K562 (cell line): ENCODE measurements at regions not wholly inside any gene's neighbourhood (a gene's known extent, or its start where the extent isn't known, plus 50 kb on each side); places are given as distances from the start of the nearest gene placed in this dataset.
A peak's percentile ranks its signal among the peaks of the same experiment; 100 is the strongest.

ENCODE experiments used
- ATAC-seq: fragments of 200-7000 bp; cut with Tn5 transposase; 3 replicates; pipeline ENCODE4 v1.9.1; 2020; ENCODE audit warnings: moderate library complexity
- BruUV-seq: library from RNA; stranded (reverse); fragments of 400-500 nt; replicated peaks from 2 replicates; lab custom pipeline; 2021; lab: Mats Ljungman, UMichigan
- CTCF ChIA-PET: fragments of 300-600 bp; formaldehyde crosslinking; extraction: SDS; loops from one replicate; lab custom pipeline; 2021; ENCODE audit warnings: low intra/inter-chr PET ratio; lab: Yijun Ruan, JAX
- POLR2A ChIA-PET: fragments of 300-600, 350-650 bp; sonication (Branson Sonifier 250); formaldehyde crosslinking; extraction: SDS; loops from one replicate; lab custom pipeline; 2021; ENCODE audit warnings: antibody characterized with exemption, inconsistent platforms; lab: Yijun Ruan, JAX
- DNase-seq, 4 experiments: peaks; one replicate each; pipeline versions ENCODE4 v3.0.0 to v3.0.0-alpha.2; 2011 to 2018; ENCODE audit warnings: low spot score in 3 of 4, mixed read lengths in 3 of 4; ENCODE audit errors: extremely low read depth in 1 of 4
- FAIRE-seq: peaks from 2 replicates; lab custom pipeline; 2011; peaks lifted over from hg19 to GRCh38; lab: Jason Lieb, UNC
- H2AFZ ChIP-seq: 2 replicates; pipeline ENCODE4 v1.6.0; 2011; ENCODE audit warnings: low read depth, low read length, control low read depth, inconsistent platforms
- H3K27ac ChIP-seq: fragments of 200-600 bp; 3 replicates; pipeline ENCODE4 v1.8.0; 2011; ENCODE audit warnings: low read depth, mild to moderate bottlenecking, control low read depth, inconsistent platforms, low read length, moderate library complexity, mixed read lengths; ENCODE audit errors: extremely low read depth
- H3K27me3 ChIP-seq, 2 experiments: fragments of 300-600 bp in 1 of 2; 2 replicates in 1 of 2; 3 replicates in 1 of 2; pipeline versions ENCODE4 v1.6.0 to v1.8.0; 2011; ENCODE audit warnings: inconsistent platforms in 2 of 2, low read length in 2 of 2, mild to moderate bottlenecking in 1 of 2, mixed read lengths in 1 of 2, moderate library complexity in 1 of 2; ENCODE audit not compliant: control insufficient read depth in 2 of 2, insufficient read depth in 2 of 2
- H3K36me3 ChIP-seq: fragments of 300-600 bp; 3 replicates; pipeline ENCODE4 v1.8.0; 2011; ENCODE audit warnings: mild to moderate bottlenecking, low read length, inconsistent platforms; ENCODE audit not compliant: control insufficient read depth, insufficient read depth
- H3K4me1 ChIP-seq, 2 experiments: fragments of 200-600 bp in 1 of 2; replicated peaks in 1 of 2; 2 replicates in 1 of 2; 3 replicates in 1 of 2; pipeline versions ENCODE4 v1.5.1 to v1.8.0; 2011; ENCODE audit warnings: inconsistent platforms in 2 of 2, low read length in 2 of 2, mild to moderate bottlenecking in 1 of 2, mixed read lengths in 1 of 2, moderate library complexity in 1 of 2; ENCODE audit not compliant: control insufficient read depth in 2 of 2, insufficient read depth in 2 of 2
- H3K4me2 ChIP-seq: 2 replicates; pipeline ENCODE4 v1.6.1; 2011; ENCODE audit warnings: low read length, control low read depth, inconsistent platforms, mixed read lengths; ENCODE audit not compliant: insufficient read depth
- H3K4me3 ChIP-seq: fragments of 200-600 bp; sonication (generic), shearing (Covaris generic); 2 replicates; pipeline ENCODE4 v1.5.1; 2016; ENCODE audit warnings: control low read depth, inconsistent platforms
- H3K79me2 ChIP-seq: fragments of 200-600 bp; 3 replicates; pipeline ENCODE4 v1.8.0; 2011; ENCODE audit warnings: low read length, inconsistent platforms; ENCODE audit not compliant: control insufficient read depth, insufficient read depth
- H3K9ac ChIP-seq, 2 experiments: 2 replicates each; pipeline versions ENCODE4 v1.6.0 to v1.6.1; 2011; ENCODE audit warnings: low read depth in 2 of 2, low read length in 2 of 2, control low read depth in 1 of 2, inconsistent platforms in 1 of 2, mild to moderate bottlenecking in 1 of 2, mixed read lengths in 1 of 2; ENCODE audit not compliant: insufficient read depth in 1 of 2
- H3K9me1 ChIP-seq: one replicate; pipeline ENCODE4 v1.6.0; 2011; ENCODE audit warnings: inconsistent platforms, mild to moderate bottlenecking, low read length, moderate library complexity; ENCODE audit not compliant: control insufficient read depth, insufficient read depth
- H3K9me3 ChIP-seq: replicated peaks from 2 replicates; pipeline ENCODE4 v1.5.1; 2011; ENCODE audit warnings: low read depth, low read length, inconsistent platforms; ENCODE audit not compliant: control insufficient read depth, insufficient read depth
- H4K20me1 ChIP-seq: replicated peaks from 2 replicates; pipeline ENCODE4 v1.6.1; 2011; ENCODE audit warnings: low read length, inconsistent platforms, mixed read lengths; ENCODE audit not compliant: control insufficient read depth, insufficient read depth
- CEBPG ChIP-seq, 3 experiments: fragments of 200-800 bp in 1 of 3; sonication (Bioruptor generic) in 1 of 3; sonication (generic) in 1 of 3; formaldehyde crosslinking in 1 of 3; IDR thresholded peaks in 2 of 3; conservative IDR thresholded peaks in 1 of 3; 2 replicates each; pipeline versions ENCODE4 v1.6.1 to v1.8.0; 2016 to 2022; ENCODE audit warnings: missing compliant biosample characterization in 2 of 3, missing genetic modification characterization in 2 of 3, mild to moderate bottlenecking in 1 of 3, missing genetic modification reagents in 1 of 3
- ELK3 ChIP-seq: fragments of 450-650 bp; formaldehyde crosslinking; IDR thresholded peaks from 2 replicates; pipeline ENCODE4 v1.4.0; 2020; ENCODE audit warnings: mild to moderate bottlenecking
- PATZ1 ChIP-seq: fragments of 250-450 bp; sonication (Bioruptor Pico); IDR thresholded peaks from 2 replicates; pipeline ENCODE4 v1.5.0; 2020; ENCODE audit warnings: mild to moderate bottlenecking, borderline replicate concordance
- SMC3 ChIP-seq: conservative IDR thresholded peaks from 2 replicates; pipeline ENCODE4 v1.6.1; 2011; ENCODE audit warnings: low read depth, low read length, improper control_type of control experiment; ENCODE audit not compliant: insufficient read depth
- TCF15 ChIP-seq: fragments of 250-450 bp; sonication (Bioruptor Pico); IDR thresholded peaks from 2 replicates; pipeline ENCODE4 v1.8.0; 2022; ENCODE audit warnings: moderate library complexity, mild to moderate bottlenecking, inconsistent platforms
- TEAD4 ChIP-seq, 2 experiments: sonication (generic) in 1 of 2; formaldehyde crosslinking in 1 of 2; IDR thresholded peaks; 2 replicates each; pipeline versions ENCODE4 v1.6.1 to v1.8.0; 2012 to 2022; ENCODE audit warnings: borderline replicate concordance in 1 of 2, inconsistent platforms in 1 of 2, low read length in 1 of 2, mild to moderate bottlenecking in 1 of 2, missing genetic modification reagents in 1 of 2
- ZMIZ1 ChIP-seq, 2 experiments: fragments of 150-350 bp in 1 of 2; IDR thresholded peaks; 2 replicates each; pipeline ENCODE4 v1.6.1; 2012 to 2016; ENCODE audit warnings: low read depth in 2 of 2, low read length in 2 of 2, mild to moderate bottlenecking in 1 of 2, moderate library complexity in 1 of 2
- ZNF24 ChIP-seq: fragments of 450-650 bp; IDR thresholded peaks from 2 replicates; pipeline ENCODE4 v1.6.1; 2016
- WGBS: fragments of 100-300 bp; shearing (Covaris generic); methylation state at CpG from one replicate; pipeline ENCODE4 v1.1.6; 2016; ENCODE audit warnings: low coverage, mixed read lengths; ENCODE audit not compliant: insufficient coverage; ENCODE audit errors: missing lambda C conversion rate; 5-methylcytosine and 5-hydroxymethylcytosine counted together
- in situ Hi-C: fragments of 300-500 bp; cut with MboI; formaldehyde crosslinking; loops from 4 replicates; pipeline ENCODE4 v1.15.0; 2018; ENCODE audit warnings: inconsistent platforms, mixed read lengths
- intact Hi-C: fragments of 100-400 bp; cut with micrococcal nuclease; formaldehyde crosslinking; loops from 2 replicates; pipeline ENCODE4 v1.14.2; 2022

GRCh38 chr12:68458866-68459265 is 126.7 kb upstream of the MDM1 start:
- in situ Hi-C loops, result no loop called here
- H3K4me1 ChIP-seq, result peaks cover 0 to 12% of the 10 kb centered on the region in 2 experiments; a peak in 3 of 5 replicates
- no peaks in the 10 kb centered on the region for H3K9me3 ChIP-seq
- H3K9me1 ChIP-seq, result no peaks in the 10 kb centered on the region
- BruUV-seq, result no TSS peak
- no peak overlapping the region for H2AFZ ChIP-seq
- H3K79me2 ChIP-seq, result no peaks in the 10 kb centered on the region
- H3K27ac ChIP-seq, result no peak overlapping the region
- no peaks in the 10 kb centered on the region for H4K20me1 ChIP-seq
- no peaks in the 10 kb centered on the region for H3K36me3 ChIP-seq
- FAIRE-seq (no peak), ATAC-seq (no peak), DNase-seq (no peak)
- ChIA-PET POLR2A (interaction anchor here (1.2 kb wide), 1 partner anchor 10 kb away, joined by 3 read pairs; no protein-coding TSS in a partner anchor), CTCF (no interaction called here)
- no peak for TF ChIP-seq TCF15 (CRISPR knock-in tag)
- no peak for TF ChIP-seq ZNF24
- no peak for TF ChIP-seq CEBPG (CRISPR knock-in tag; IDR thresholded peaks at IDR 0.05)
- TF ChIP-seq CEBPG (tag; conservative IDR thresholded peaks at IDR 0.05 in 1 of 2, IDR thresholded peaks at IDR 0.05 in 1 of 2), result peak in 1 of 2 experiments; percentile 41; a peak in 1 of 4 replicates
- no peak for TF ChIP-seq ELK3 (CRISPR knock-in tag)
- no peak for TF ChIP-seq SMC3
- no peak for TF ChIP-seq PATZ1 (CRISPR knock-in tag)
- TF ChIP-seq ZMIZ1 (IDR thresholded peaks at IDR 0.05; ENCODE audit: low read depth in 2 of 2, low read length in 2 of 2), result no peak
- TF ChIP-seq TEAD4 (IDR thresholded peaks at IDR 0.05; ENCODE audit: low read length), result no peak
- no peak for TF ChIP-seq TEAD4 (CRISPR knock-in tag; IDR thresholded peaks at IDR 0.05; ENCODE audit: borderline replicate concordance)
- H3K4me3 ChIP-seq, result no peak overlapping the region
- no peak overlapping the region for H3K9ac ChIP-seq
- no peaks in the 10 kb centered on the region; a peak in 1 of 5 replicates for H3K27me3 ChIP-seq
- H3K4me2 ChIP-seq, result no peak overlapping the region
- 29% methylated on average over 2 of the region's 2 CpGs for WGBS
- intact Hi-C loops, result no loop called here
